WTC11 (cell line): ENCODE measurements at regions not wholly inside any gene's neighbourhood (a gene's known extent, or its start where the extent isn't known, plus 50 kb on each side); places are given as distances from the start of the nearest gene placed in this dataset.

Source experiments
- ATAC-seq: fragments of 200-7000 bp; cut with Tn5 transposase; 2 replicates; pipeline ENCODE4 v1.10.0; 2021; ENCODE audit warnings: mild to moderate bottlenecking, moderate library complexity
- CTCF ChIA-PET: fragments of 300-600 bp; sonication (Branson Sonifier 250); formaldehyde crosslinking; loops from one replicate; lab custom pipeline; 2021; ENCODE audit warnings: antibody characterized with exemption; lab: Charles Lee
- POLR2A ChIA-PET: fragments of 350-600 bp; sonication (Branson Sonifier 250); formaldehyde crosslinking; loops from one replicate; lab custom pipeline; 2021; ENCODE audit warnings: antibody characterized with exemption; lab: Charles Lee
- DNase-seq: peaks from one replicate; pipeline ENCODE4 v3.0.0; 2021; ENCODE audit warnings: low spot score
- H3K27ac Mint-ChIP-seq: 2 replicates; pipeline ENCODE4 v1.8.0; 2021; ENCODE audit warnings: mixed read lengths
- H3K27me3 Mint-ChIP-seq: 2 replicates; pipeline ENCODE4 v1.8.0; 2021; ENCODE audit warnings: low read depth, mild to moderate bottlenecking, moderate library complexity, mixed read lengths
- H3K36me3 Mint-ChIP-seq: 2 replicates; pipeline ENCODE4 v1.8.0; 2021; ENCODE audit warnings: mixed read lengths
- H3K4me1 Mint-ChIP-seq: 2 replicates; pipeline ENCODE4 v1.8.0; 2022; ENCODE audit warnings: mixed read lengths
- H3K4me3 Mint-ChIP-seq: 2 replicates; pipeline ENCODE4 v1.8.0; 2021; ENCODE audit warnings: mild to moderate bottlenecking, moderate library complexity, mixed read lengths
- H3K9me3 Mint-ChIP-seq: 2 replicates; pipeline ENCODE4 v1.8.0; 2021; ENCODE audit warnings: mixed read lengths
- CBFB ChIP-seq: sonication (generic); formaldehyde crosslinking; IDR thresholded peaks from 2 replicates; pipeline ENCODE4 v1.8.1; 2022; ENCODE audit warnings: mild to moderate bottlenecking, low read depth, missing genetic modification reagents
- CDX4 ChIP-seq: fragments of 250-450 bp; sonication (Bioruptor Pico); IDR thresholded peaks from 2 replicates; pipeline ENCODE4 v1.9.0; 2021; ENCODE audit warnings: moderate library complexity, mild to moderate bottlenecking, inconsistent platforms, borderline replicate concordance
- E2F4 ChIP-seq: sonication (generic); formaldehyde crosslinking; IDR thresholded peaks from 2 replicates; pipeline ENCODE4 v1.8.1; 2022; ENCODE audit warnings: low read depth, mild to moderate bottlenecking, moderate library complexity, missing genetic modification reagents, borderline replicate concordance
- ELF4 ChIP-seq: sonication (generic); formaldehyde crosslinking; IDR thresholded peaks from 2 replicates; pipeline ENCODE4 v1.8.1; 2022; ENCODE audit warnings: low read depth, mild to moderate bottlenecking, moderate library complexity, missing genetic modification reagents
- ETV6 ChIP-seq: sonication (generic); formaldehyde crosslinking; IDR thresholded peaks from 2 replicates; pipeline ENCODE4 v1.8.1; 2022; ENCODE audit warnings: mild to moderate bottlenecking, missing genetic modification reagents
- FOXJ3 ChIP-seq: sonication (generic); formaldehyde crosslinking; IDR thresholded peaks from 2 replicates; pipeline ENCODE4 v1.9.0; 2021; ENCODE audit warnings: missing genetic modification reagents, mild to moderate bottlenecking, borderline replicate concordance
- FOXK1 ChIP-seq: sonication (generic); formaldehyde crosslinking; IDR thresholded peaks from 2 replicates; pipeline ENCODE4 v1.8.0; 2022; ENCODE audit warnings: mild to moderate bottlenecking, moderate library complexity, missing genetic modification reagents
- HMGA2 ChIP-seq: fragments of 250-450 bp; sonication (Bioruptor Pico); IDR thresholded peaks from 2 replicates; pipeline ENCODE4 v1.4.0; 2021; ENCODE audit warnings: mild to moderate bottlenecking, moderate library complexity
- JUN ChIP-seq: sonication (generic); formaldehyde crosslinking; IDR thresholded peaks from 2 replicates; pipeline ENCODE4 v1.8.0; 2023; ENCODE audit warnings: mild to moderate bottlenecking, missing genetic modification reagents
- MXD4 ChIP-seq: fragments of 250-450 bp; sonication (Bioruptor Pico); IDR thresholded peaks from 2 replicates; pipeline ENCODE4 v1.8.0; 2021; ENCODE audit warnings: mild to moderate bottlenecking, moderate library complexity, borderline replicate concordance
- NFYB ChIP-seq: sonication (generic); formaldehyde crosslinking; conservative IDR thresholded peaks from 2 replicates; pipeline ENCODE4 v1.8.0; 2022; ENCODE audit warnings: low read depth, missing genetic modification reagents
- NR3C1 ChIP-seq: sonication (generic); formaldehyde crosslinking; conservative IDR thresholded peaks from 2 replicates; pipeline ENCODE4 v1.8.1; 2023; ENCODE audit warnings: low read depth, mild to moderate bottlenecking, missing genetic modification reagents
- OVOL2 ChIP-seq: fragments of 250-450 bp; sonication (Bioruptor Pico); IDR thresholded peaks from 2 replicates; pipeline ENCODE4 v1.9.0; 2021; ENCODE audit warnings: mild to moderate bottlenecking, borderline replicate concordance
- PREB ChIP-seq: sonication (generic); formaldehyde crosslinking; IDR thresholded peaks from 2 replicates; pipeline ENCODE4 v1.8.1; 2022; ENCODE audit warnings: mild to moderate bottlenecking, missing genetic modification reagents, moderate library complexity, borderline replicate concordance
- SOX15 ChIP-seq: fragments of 250-450 bp; sonication (Bioruptor Pico); IDR thresholded peaks from 2 replicates; pipeline ENCODE4 v1.9.0; 2021; ENCODE audit warnings: mild to moderate bottlenecking
- SP1 ChIP-seq: sonication (generic); formaldehyde crosslinking; conservative IDR thresholded peaks from 2 replicates; pipeline ENCODE4 v1.8.1; 2022; ENCODE audit warnings: missing genetic modification reagents
- TCF7 ChIP-seq: sonication (generic); formaldehyde crosslinking; IDR thresholded peaks from 2 replicates; pipeline ENCODE4 v1.8.0; 2022; ENCODE audit warnings: mild to moderate bottlenecking, low read depth, missing genetic modification reagents, moderate library complexity
- TP53 ChIP-seq: sonication (generic); formaldehyde crosslinking; IDR thresholded peaks from 2 replicates; pipeline ENCODE4 v1.8.1; 2023; ENCODE audit warnings: mild to moderate bottlenecking, missing genetic modification reagents
- USF1 ChIP-seq: sonication (generic); formaldehyde crosslinking; IDR thresholded peaks from 2 replicates; pipeline ENCODE4 v1.8.0; 2022; ENCODE audit warnings: mild to moderate bottlenecking, missing genetic modification reagents
- ZMAT4 ChIP-seq: fragments of 250-450 bp; sonication (Bioruptor Pico); IDR thresholded peaks from 2 replicates; pipeline ENCODE4 v1.9.0; 2021; ENCODE audit warnings: mild to moderate bottlenecking
- ZNF232 ChIP-seq: sonication (generic); formaldehyde crosslinking; IDR thresholded peaks from 2 replicates; pipeline ENCODE4 v1.8.0; 2022; ENCODE audit warnings: mild to moderate bottlenecking, missing genetic modification reagents
- ZNF416 ChIP-seq: fragments of 250-450 bp; sonication (Bioruptor Pico); IDR thresholded peaks from 2 replicates; pipeline ENCODE4 v1.9.0; 2021; ENCODE audit warnings: mild to moderate bottlenecking, inconsistent platforms
- ZNF512 ChIP-seq: sonication (generic); formaldehyde crosslinking; IDR thresholded peaks from 2 replicates; pipeline ENCODE4 v1.8.1; 2022; ENCODE audit warnings: missing genetic modification reagents, borderline replicate concordance

GRCh38 chr4:110797486-110797885, 174.6 kb upstream of the PITX2 start (continued):
- TF ChIP-seq TCF7 (CRISPR knock-in tag) (no peak), ZNF232 (CRISPR knock-in tag) (no peak)
- TF ChIP-seq, all 79 proteins: peak for 0

GRCh38 chr4:110798687-110799086, 175.8 kb upstream of the PITX2 start:
- Mint-ChIP-seq H3K27me3 (no peaks in the 10 kb centered on the region), H3K36me3 (no peaks in the 10 kb centered on the region), H3K4me3 (no peak overlapping the region), H3K9me3 (no peaks in the 10 kb centered on the region), H3K4me1 (peaks cover 23% of the 10 kb centered on the region), H3K27ac (no peak overlapping the region)
- ATAC-seq: no peak
- ChIA-PET POLR2A (interaction anchor here (0.6 kb wide), 1 partner anchor 132 kb away, joined by 3 read pairs; no protein-coding TSS in a partner anchor), CTCF (no interaction called here)
- no peak for TF ChIP-seq PREB
- TF ChIP-seq ELF4 (CRISPR knock-in tag): no peak
- TF ChIP-seq HMGA2 (CRISPR knock-in tag): no peak
- no peak for TF ChIP-seq SP1 (CRISPR knock-in tag)
- no peak for TF ChIP-seq USF1 (CRISPR knock-in tag)
- TF ChIP-seq ZNF232 (CRISPR knock-in tag): no peak
- TF ChIP-seq MXD4 (CRISPR knock-in tag): no peak
- TF ChIP-seq FOXJ3 (CRISPR knock-in tag): no peak
- no peak for TF ChIP-seq ZMAT4
- TF ChIP-seq NFYB: no peak
- no peak for TF ChIP-seq JUN (CRISPR knock-in tag)
- no peak for TF ChIP-seq CBFB (CRISPR knock-in tag)
- no peak for TF ChIP-seq NR3C1
- TF ChIP-seq OVOL2: no peak
- TF ChIP-seq CDX4 (CRISPR knock-in tag): no peak
- TF ChIP-seq SOX15 (CRISPR knock-in tag): no peak
- no peak for TF ChIP-seq TP53 (CRISPR knock-in tag)
- DNase-seq: no peak

- DNase-seq (no peak), ATAC-seq (no peak)
- ChIA-PET CTCF (no interaction called here), POLR2A (no interaction called here)
- Mint-ChIP-seq H3K9me3 (no peaks in the 10 kb centered on the region), H3K27me3 (no peaks in the 10 kb centered on the region), H3K4me3 (no peak overlapping the region), H3K27ac (no peak overlapping the region), H3K36me3 (no peaks in the 10 kb centered on the region), H3K4me1 (peaks cover 17% of the 10 kb centered on the region)
- TF ChIP-seq FOXK1 (CRISPR knock-in tag): no peak
- TF ChIP-seq HMGA2 (CRISPR knock-in tag): no peak
- no peak for TF ChIP-seq FOXJ3 (CRISPR knock-in tag)
- no peak for TF ChIP-seq E2F4 (CRISPR knock-in tag)
- TF ChIP-seq ZNF512 (CRISPR knock-in tag): no peak
- no peak for TF ChIP-seq ZNF416 (CRISPR knock-in tag)
- no peak for TF ChIP-seq ETV6
Measured at GRCh38 chr4:110799211-110799610, 176.3 kb upstream of the PITX2 start.
